ENCODE measurements at regions not wholly inside any gene's neighbourhood (a gene's known extent, or its start where the extent isn't known, plus 50 kb on each side); places are given as distances from the start of the nearest gene placed in this dataset.
"Not testable (repeated sequence)": the region's sequence is repeated elsewhere in the genome, so short reads cannot be mapped to it uniquely, and the experiment has no call there.

- intact Hi-C loops (cut with DNase I, micrococcal nuclease): no loop called here
- H3K36me3 Mint-ChIP-seq (ENCODE audit: low read depth): no peaks in the 10 kb centered on the region
These were observed 231.3 kb upstream of the CT83 start for GRCh38 chrX:116694046-116694445.

GRCh38 chrX:116679544-116679943, 216.8 kb upstream of the CT83 start:
- ATAC-seq; DNase-seq; intact Hi-C loops (cut with DNase I, micrococcal nuclease); H3K27ac Mint-ChIP-seq; H3K27me3 Mint-ChIP-seq; POLR2A ChIA-PET; CTCF ChIA-PET; H3K4me3 Mint-ChIP-seq; H3K4me1 Mint-ChIP-seq; H3K36me3 Mint-ChIP-seq (ENCODE audit: low read depth); H3K9me3 Mint-ChIP-seq (ENCODE audit: low read depth): not testable (repeated sequence)

More at GRCh38 chrX:116694046-116694445, 231.3 kb upstream of the CT83 start:
- H3K27ac Mint-ChIP-seq: no peak overlapping the region
- H3K27me3 Mint-ChIP-seq: no peaks in the 10 kb centered on the region
- H3K9me3 Mint-ChIP-seq (ENCODE audit: low read depth): peaks cover 2% of the 10 kb centered on the region
- CTCF ChIA-PET: no interaction called here
- DNase-seq (no peak), ATAC-seq (no peak)
- POLR2A ChIA-PET: no interaction called here
- H3K4me1 Mint-ChIP-seq: no peaks in the 10 kb centered on the region
- H3K4me3 Mint-ChIP-seq: no peak overlapping the region

GRCh38 chrX:116667346-116668134, 204.8 kb upstream of the CT83 start:
- POLR2A ChIA-PET: no interaction called here
- H3K27ac Mint-ChIP-seq: no peak overlapping the region

GRCh38 chrX:116657071-116657470, 194.3 kb upstream of the CT83 start:
- ChIA-PET CTCF (no interaction called here), POLR2A (no interaction called here)
- Mint-ChIP-seq H3K9me3 (ENCODE audit: low read depth) (no peaks in the 10 kb centered on the region), H3K4me3 (no peak overlapping the region), H3K4me1 (no peaks in the 10 kb centered on the region), H3K36me3 (ENCODE audit: low read depth) (no peaks in the 10 kb centered on the region), H3K27ac (no peak overlapping the region), H3K27me3 (no peaks in the 10 kb centered on the region)
- no peak for ATAC-seq
- intact Hi-C loops (cut with DNase I, micrococcal nuclease): no loop called here
- DNase-seq: no peak

More at GRCh38 chrX:116667346-116668134, 204.8 kb upstream of the CT83 start:
- Mint-ChIP-seq H3K4me1 (no peaks in the 10 kb centered on the region), H3K27me3 (no peaks in the 10 kb centered on the region), H3K4me3 (no peak overlapping the region), H3K9me3 (ENCODE audit: low read depth) (peaks cover 1% of the 10 kb centered on the region), H3K36me3 (ENCODE audit: low read depth) (no peaks in the 10 kb centered on the region)
- CTCF ChIA-PET: no interaction called here
- no peak for DNase-seq
- intact Hi-C loops (cut with DNase I, micrococcal nuclease): no loop called here
- no peak for ATAC-seq

- H3K4me1 Mint-ChIP-seq: no peaks in the 10 kb centered on the region
- H3K27ac Mint-ChIP-seq: no peak overlapping the region
- no peaks in the 10 kb centered on the region for H3K27me3 Mint-ChIP-seq
- intact Hi-C loops (cut with DNase I, micrococcal nuclease): no loop called here
- CTCF ChIA-PET: no interaction called here
- H3K36me3 Mint-ChIP-seq (ENCODE audit: low read depth): no peaks in the 10 kb centered on the region
- no peak overlapping the region for H3K4me3 Mint-ChIP-seq
- POLR2A ChIA-PET: no interaction called here
- DNase-seq (no peak), ATAC-seq (no peak)
- H3K9me3 Mint-ChIP-seq (ENCODE audit: low read depth): peaks cover 4% of the 10 kb centered on the region
These were observed 165.7 kb upstream of the CT83 start for GRCh38 chrX:116628464-116628863.

- intact Hi-C loops (cut with DNase I, micrococcal nuclease): no loop called here
- Mint-ChIP-seq H3K9me3 (ENCODE audit: low read depth) (no peaks in the 10 kb centered on the region), H3K36me3 (ENCODE audit: low read depth) (no peaks in the 10 kb centered on the region), H3K4me1 (no peaks in the 10 kb centered on the region), H3K27me3 (no peaks in the 10 kb centered on the region), H3K27ac (no peak overlapping the region), H3K4me3 (no peak overlapping the region)
- ATAC-seq: no peak
- CTCF ChIA-PET: no interaction called here
- POLR2A ChIA-PET: no interaction called here
- no peak for DNase-seq
These were observed 155.8 kb upstream of the CT83 start for GRCh38 chrX:116618546-116618945.

GRCh38 chrX:116607776-116608175, 145.0 kb upstream of the CT83 start:
- Mint-ChIP-seq H3K27me3 (no peaks in the 10 kb centered on the region), H3K4me3 (no peak overlapping the region), H3K4me1 (no peaks in the 10 kb centered on the region), H3K9me3 (ENCODE audit: low read depth) (peaks cover 1% of the 10 kb centered on the region), H3K36me3 (ENCODE audit: low read depth) (no peaks in the 10 kb centered on the region), H3K27ac (no peak overlapping the region)
- no peak for ATAC-seq
- DNase-seq: no peak
- CTCF ChIA-PET: no interaction called here
- POLR2A ChIA-PET: no interaction called here
- intact Hi-C loops (cut with DNase I, micrococcal nuclease): no loop called here

GRCh38 chrX:116605576-116605975, 142.8 kb upstream of the CT83 start:
- no peak for DNase-seq
- Mint-ChIP-seq H3K4me1 (no peaks in the 10 kb centered on the region), H3K4me3 (no peak overlapping the region), H3K9me3 (ENCODE audit: low read depth) (peaks cover 1% of the 10 kb centered on the region), H3K27me3 (no peaks in the 10 kb centered on the region), H3K36me3 (ENCODE audit: low read depth) (no peaks in the 10 kb centered on the region), H3K27ac (no peak overlapping the region)
- no peak for ATAC-seq
- POLR2A ChIA-PET: no interaction called here
- intact Hi-C loops (cut with DNase I, micrococcal nuclease): no loop called here
- CTCF ChIA-PET: no interaction called here

- no peaks in the 10 kb centered on the region for H3K9me3 Mint-ChIP-seq (ENCODE audit: low read depth)
- peak; percentile 30 for ATAC-seq
- CTCF ChIA-PET: no interaction called here
- POLR2A ChIA-PET: no interaction called here
- H3K36me3 Mint-ChIP-seq (ENCODE audit: low read depth): no peaks in the 10 kb centered on the region
- H3K4me1 Mint-ChIP-seq: no peaks in the 10 kb centered on the region
- intact Hi-C loops (cut with DNase I, micrococcal nuclease): no loop called here
- no peaks in the 10 kb centered on the region for H3K27me3 Mint-ChIP-seq
- H3K4me3 Mint-ChIP-seq: no peak overlapping the region
- no peak for DNase-seq
- H3K27ac Mint-ChIP-seq: no peak overlapping the region
These were observed 133.2 kb upstream of the CT83 start for GRCh38 chrX:116596010-116596409.

All from activated CD4-positive, alpha-beta T cell treated with anti-CD3 and anti-CD28 coated beads for 36 hours (primary cell).